Subcutaneous abdominal adipose tissue (tissue), 5 donors: ENCODE measurements at regions not wholly inside any gene's neighbourhood (a gene's known extent, or its start where the extent isn't known, plus 50 kb on each side); places are given as distances from the start of the nearest gene placed in this dataset.

ENCODE experiments used
- H3K27ac ChIP-seq: one replicate; pipeline ENCODE4 v1.7.0; 2013; ENCODE audit warnings: low read depth, mild to moderate bottlenecking, inconsistent platforms, low read length, moderate library complexity
- H3K27me3 ChIP-seq, 5 donors: one replicate each; pipeline ENCODE4 v1.7.0; 2013; ENCODE audit warnings: low read length in 5 of 5, inconsistent platforms in 1 of 5; ENCODE audit not compliant: control insufficient read depth in 5 of 5, insufficient read depth in 4 of 5
- H3K36me3 ChIP-seq, 5 donors: one replicate each; pipeline ENCODE4 v1.7.0; 2013; ENCODE audit warnings: low read length in 5 of 5; ENCODE audit not compliant: control insufficient read depth in 5 of 5, insufficient read depth in 5 of 5
- H3K4me1 ChIP-seq, 5 donors: one replicate each; pipeline ENCODE4 v1.7.0; 2013; ENCODE audit warnings: low read length in 5 of 5, mild to moderate bottlenecking in 3 of 5, moderate library complexity in 1 of 5; ENCODE audit not compliant: control insufficient read depth in 5 of 5, insufficient read depth in 5 of 5
- H3K4me3 ChIP-seq, 5 donors: one replicate each; pipeline ENCODE4 v1.7.0; 2013; ENCODE audit warnings: low read length in 5 of 5, low read depth in 1 of 5
- H3K9ac ChIP-seq, 5 donors: one replicate each; pipeline ENCODE4 v1.7.0; 2013; ENCODE audit warnings: low read length in 5 of 5, mild to moderate bottlenecking in 4 of 5, moderate library complexity in 3 of 5
- H3K9me3 ChIP-seq, 5 donors: one replicate each; pipeline ENCODE4 v1.7.0; 2013; ENCODE audit warnings: low read length in 5 of 5; ENCODE audit not compliant: control insufficient read depth in 5 of 5
- donor health status: healthy.
- donor health status: healthy.
- donor health status: healthy.
- donor health status: healthy.
- donor health status: healthy.

- H3K36me3 ChIP-seq = no peaks in the 10 kb centered on the region
- peaks cover 0 to 3% (median 0%) of the 10 kb centered on the region in 5 donors for H3K9me3 ChIP-seq
- H3K4me3 ChIP-seq = no peak overlapping the region
- no peaks in the 10 kb centered on the region for H3K27me3 ChIP-seq
- H3K4me1 ChIP-seq = no peaks in the 10 kb centered on the region
- H3K9ac ChIP-seq = no peak overlapping the region
- H3K27ac ChIP-seq = no peak overlapping the region
Observed at GRCh38 chr5:93006915-93007314, 574.1 kb downstream of the NR2F1-AS1 start.

GRCh38 chr5:92998456-92998855 lies 582.6 kb downstream of the NR2F1-AS1 start:
- Histone ChIP-seq H3K27me3 (no peaks in the 10 kb centered on the region), H3K36me3 (no peaks in the 10 kb centered on the region), H3K9me3 (peaks cover 3 to 10% (median 5%) of the 10 kb centered on the region in 5 donors), H3K9ac (no peak overlapping the region), H3K27ac (no peak overlapping the region), H3K4me3 (no peak overlapping the region), H3K4me1 (no peaks in the 10 kb centered on the region)

GRCh38 chr5:92994392-92994791 lies 586.6 kb downstream of the NR2F1-AS1 start:
- H3K9me3 ChIP-seq = peaks cover 3 to 10% (median 5%) of the 10 kb centered on the region in 5 donors
- no peaks in the 10 kb centered on the region for H3K27me3 ChIP-seq
- no peaks in the 10 kb centered on the region for H3K4me1 ChIP-seq
- no peak overlapping the region for H3K27ac ChIP-seq
- no peak overlapping the region for H3K9ac ChIP-seq
- no peak overlapping the region for H3K4me3 ChIP-seq
- no peaks in the 10 kb centered on the region for H3K36me3 ChIP-seq

GRCh38 chr5:92992073-92992472 lies 588.9 kb downstream of the NR2F1-AS1 start:
- no peaks in the 10 kb centered on the region for H3K27me3 ChIP-seq
- no peaks in the 10 kb centered on the region for H3K4me1 ChIP-seq
- H3K9me3 ChIP-seq = peaks cover 3 to 10% (median 5%) of the 10 kb centered on the region in 5 donors
- no peaks in the 10 kb centered on the region for H3K36me3 ChIP-seq
- no peak overlapping the region for H3K27ac ChIP-seq
- no peak overlapping the region for H3K4me3 ChIP-seq
- no peak overlapping the region for H3K9ac ChIP-seq

GRCh38 chr5:92991581-92992067 lies 589.4 kb downstream of the NR2F1-AS1 start:
- Histone ChIP-seq H3K9ac (no peak overlapping the region), H3K4me1 (no peaks in the 10 kb centered on the region), H3K36me3 (no peaks in the 10 kb centered on the region), H3K9me3 (peaks cover 3 to 10% (median 5%) of the 10 kb centered on the region in 5 donors), H3K27me3 (no peaks in the 10 kb centered on the region), H3K4me3 (no peak overlapping the region), H3K27ac (no peak overlapping the region)

- H3K4me3 ChIP-seq = no peak overlapping the region
- peaks cover 3 to 10% (median 5%) of the 10 kb centered on the region in 5 donors for H3K9me3 ChIP-seq
- H3K9ac ChIP-seq = no peak overlapping the region
- H3K4me1 ChIP-seq = no peaks in the 10 kb centered on the region
- no peak overlapping the region for H3K27ac ChIP-seq
- no peaks in the 10 kb centered on the region for H3K36me3 ChIP-seq
- H3K27me3 ChIP-seq = no peaks in the 10 kb centered on the region
Observed at GRCh38 chr5:92990771-92991170, 590.2 kb downstream of the NR2F1-AS1 start.

- Histone ChIP-seq H3K36me3 (no peaks in the 10 kb centered on the region), H3K4me3 (no peak overlapping the region), H3K27ac (no peak overlapping the region), H3K9me3 (no peaks in the 10 kb centered on the region), H3K27me3 (no peaks in the 10 kb centered on the region), H3K4me1 (no peaks in the 10 kb centered on the region), H3K9ac (no peak overlapping the region)
Observed at GRCh38 chr5:92981001-92981400, 600.0 kb downstream of the NR2F1-AS1 start.

- Histone ChIP-seq H3K36me3 (no peaks in the 10 kb centered on the region), H3K9me3 (no peaks in the 10 kb centered on the region), H3K4me1 (no peaks in the 10 kb centered on the region), H3K4me3 (no peak overlapping the region), H3K9ac (no peak overlapping the region), H3K27me3 (no peaks in the 10 kb centered on the region), H3K27ac (no peak overlapping the region)
Observed at GRCh38 chr5:92980491-92980890, 600.5 kb downstream of the NR2F1-AS1 start.

- Histone ChIP-seq H3K4me3 (no peak overlapping the region), H3K9me3 (no peaks in the 10 kb centered on the region), H3K36me3 (no peaks in the 10 kb centered on the region), H3K4me1 (no peaks in the 10 kb centered on the region), H3K27ac (no peak overlapping the region), H3K27me3 (no peaks in the 10 kb centered on the region), H3K9ac (no peak overlapping the region)
Observed at GRCh38 chr5:92979716-92980115, 601.3 kb downstream of the NR2F1-AS1 start.

- Histone ChIP-seq H3K36me3 (no peaks in the 10 kb centered on the region), H3K4me3 (no peak overlapping the region), H3K4me1 (no peaks in the 10 kb centered on the region), H3K27me3 (no peaks in the 10 kb centered on the region), H3K9ac (no peak overlapping the region), H3K9me3 (no peaks in the 10 kb centered on the region), H3K27ac (no peak overlapping the region)
Observed at GRCh38 chr5:92977846-92978540, 603.0 kb downstream of the NR2F1-AS1 start.
